Endothelial cell of hepatic sinusoid (primary cell): ENCODE measurements at regions not wholly inside any gene's neighbourhood (a gene's known extent, or its start where the extent isn't known, plus 50 kb on each side); places are given as distances from the start of the nearest gene placed in this dataset.

Experiments
- in situ Hi-C: cut with HindIII; loops from 2 replicates; pipeline ENCODE4 v1.10.0; 2017; ENCODE audit warnings: low sequenced_read_pairs

DNA sequence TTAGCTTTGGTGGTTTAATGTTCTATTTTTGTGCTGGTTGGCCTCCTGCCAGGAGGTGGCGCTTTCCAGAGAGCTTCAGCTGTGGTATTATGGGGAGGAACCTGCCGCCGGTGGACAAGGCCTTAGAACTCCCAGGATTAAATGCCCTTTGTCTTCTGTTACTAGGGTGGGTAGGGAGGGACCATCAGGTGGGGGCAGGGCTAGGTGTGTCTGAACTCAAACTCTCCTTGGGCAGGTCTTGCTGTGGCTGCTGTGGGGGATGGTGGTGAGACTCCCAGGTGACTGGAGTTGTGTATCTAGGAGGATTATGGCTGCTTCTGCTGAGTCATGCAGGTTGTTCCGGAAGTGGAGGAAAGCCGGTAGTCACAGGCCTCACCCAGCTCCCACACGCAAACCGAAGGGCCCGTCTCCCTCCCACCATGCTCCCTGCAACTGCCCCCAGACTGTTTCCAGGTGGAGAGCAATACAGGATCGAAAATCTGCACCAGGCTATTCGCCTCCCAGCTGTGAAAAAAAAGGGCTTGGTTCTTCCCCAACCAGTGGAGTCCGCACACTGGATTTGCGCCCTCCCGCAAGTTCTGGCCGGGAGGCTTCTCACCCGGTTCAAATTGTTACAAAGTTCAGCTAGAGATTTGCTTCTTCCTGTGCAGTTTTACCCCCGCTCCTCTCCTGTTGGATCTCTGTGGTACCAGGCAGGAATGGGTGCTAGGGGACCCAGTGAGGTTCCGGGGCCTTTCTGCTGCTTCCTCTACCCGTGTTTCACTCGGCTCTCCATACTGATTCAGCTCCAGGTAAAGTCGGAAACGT is 220.5 kb downstream of the CENPF start:
- in situ Hi-C loops: no loop called here

DNA sequence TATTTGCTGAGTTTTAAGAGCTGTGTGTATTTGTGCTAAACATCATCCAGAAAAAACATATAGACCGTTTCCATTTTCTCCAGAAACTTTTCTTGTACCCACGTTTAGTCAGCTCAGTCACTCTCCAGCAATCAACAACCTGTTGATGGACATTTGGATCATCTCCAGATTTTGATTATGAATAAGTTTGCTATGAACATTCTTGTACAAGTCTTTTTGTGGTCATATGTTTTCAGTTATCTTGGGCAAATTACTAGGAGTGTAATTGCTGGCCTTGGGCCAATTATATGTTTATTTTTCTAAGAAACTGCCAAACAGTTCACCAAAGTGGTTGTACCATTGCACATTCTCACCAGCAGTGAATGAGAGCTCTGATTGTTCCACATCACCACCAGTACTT is 221.8 kb downstream of the CENPF start:
- in situ Hi-C loops: no loop called here

DNA sequence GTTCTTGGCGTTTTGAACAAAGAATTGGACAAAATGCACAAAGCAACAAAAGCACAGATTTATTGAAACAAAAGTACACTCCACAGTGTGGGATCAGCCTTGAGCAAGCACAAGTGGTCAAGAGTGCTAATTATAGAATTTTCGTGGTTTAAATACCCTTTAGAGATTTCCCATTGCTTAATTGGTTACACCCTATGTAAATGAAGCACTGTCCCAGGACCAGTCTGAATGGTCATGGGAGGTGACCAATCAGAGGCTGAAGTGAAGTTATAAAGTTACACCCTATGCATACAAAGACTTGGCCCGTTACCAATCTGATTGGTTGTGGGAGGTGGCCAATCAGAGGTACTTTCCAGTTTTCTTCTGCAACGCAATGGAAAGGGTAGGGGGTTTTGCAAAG is 223.6 kb downstream of the CENPF start:
- in situ Hi-C loops: no loop called here

DNA sequence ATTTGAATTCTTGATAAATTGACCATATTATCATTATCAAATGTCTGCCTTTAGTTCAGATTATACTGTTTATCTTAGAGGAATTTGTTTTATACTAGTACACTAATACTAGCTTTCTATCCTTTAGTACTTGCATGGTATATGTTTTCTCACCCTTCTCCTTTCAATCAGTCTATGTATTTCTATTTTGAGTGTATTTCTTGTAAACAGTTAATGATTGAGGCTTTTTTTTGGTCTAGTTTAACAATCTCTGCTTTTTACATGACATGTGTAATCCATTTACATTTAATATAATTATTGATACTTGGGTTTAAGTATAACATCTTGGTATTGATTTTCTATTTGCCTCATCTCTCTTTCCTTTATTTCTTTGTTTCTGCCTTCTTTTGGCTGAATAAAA is 224.9 kb downstream of the CENPF start:
- in situ Hi-C loops: no loop called here

DNA sequence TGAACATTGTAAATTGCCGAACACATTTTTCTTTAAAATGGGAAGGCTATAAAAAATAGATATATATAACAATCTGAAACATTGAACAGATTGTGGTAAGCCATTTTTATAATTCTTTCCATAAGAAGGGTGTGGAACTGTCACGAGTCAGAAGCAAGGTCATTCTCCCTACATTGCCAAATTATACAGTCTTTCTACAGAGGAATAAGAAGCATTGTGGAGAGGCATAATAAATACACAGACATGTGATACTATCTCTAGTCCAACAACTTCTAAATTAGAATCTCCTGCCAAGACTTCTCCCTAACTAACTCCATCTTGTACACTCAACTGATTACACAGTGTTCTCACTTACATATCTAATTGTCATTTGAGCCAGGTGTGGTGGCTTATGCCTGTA is 227.9 kb downstream of the CENPF start:
- in situ Hi-C loops: no loop called here

DNA sequence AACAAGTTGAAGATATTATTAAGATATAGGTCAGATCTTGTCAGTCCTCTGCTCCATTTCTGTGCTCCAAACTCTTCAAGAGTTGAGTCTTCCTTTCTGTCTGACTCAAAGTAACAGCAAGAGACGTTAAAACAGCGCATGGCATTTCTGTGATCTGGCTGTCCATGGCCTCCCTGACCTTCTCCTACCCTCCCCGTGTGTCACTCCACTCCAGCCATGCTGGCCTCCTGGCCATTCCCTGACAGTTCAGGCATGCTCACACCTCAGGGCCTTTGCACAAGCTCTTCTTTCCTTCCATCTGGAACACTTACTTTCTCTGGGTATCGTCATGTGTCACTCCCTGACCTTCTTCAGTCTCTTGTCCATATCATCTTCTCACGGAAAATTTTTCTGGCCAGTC is 229.0 kb downstream of the CENPF start:
- in situ Hi-C loops: no loop called here

DNA sequence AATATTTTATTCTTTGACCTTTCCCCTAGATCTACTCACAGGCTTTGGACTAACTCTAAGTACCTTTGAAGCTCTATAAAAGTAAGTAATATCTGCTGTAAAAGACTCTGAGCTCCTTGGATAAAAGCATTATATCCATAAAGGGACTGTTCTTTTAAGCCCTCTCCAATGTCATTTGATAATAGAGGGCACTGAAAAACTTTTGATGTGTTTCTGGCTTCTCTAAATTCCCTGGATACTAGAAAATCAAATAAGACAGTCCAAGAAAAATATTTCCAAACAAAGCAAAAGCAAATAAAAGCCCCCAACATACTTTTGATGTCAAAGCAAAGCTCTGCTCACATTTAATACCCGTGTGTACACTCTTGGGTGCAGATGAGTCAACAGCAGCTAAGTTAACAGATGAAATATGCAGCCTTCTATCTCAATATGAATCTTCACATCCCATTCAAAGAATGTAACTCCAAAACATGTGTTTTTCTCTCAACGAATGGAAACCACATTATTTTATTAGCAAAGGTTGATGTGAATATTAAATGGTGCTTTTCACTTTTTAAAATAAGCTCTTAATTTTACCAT is 230.3 kb downstream of the CENPF start:
- in situ Hi-C loops: no loop called here

DNA sequence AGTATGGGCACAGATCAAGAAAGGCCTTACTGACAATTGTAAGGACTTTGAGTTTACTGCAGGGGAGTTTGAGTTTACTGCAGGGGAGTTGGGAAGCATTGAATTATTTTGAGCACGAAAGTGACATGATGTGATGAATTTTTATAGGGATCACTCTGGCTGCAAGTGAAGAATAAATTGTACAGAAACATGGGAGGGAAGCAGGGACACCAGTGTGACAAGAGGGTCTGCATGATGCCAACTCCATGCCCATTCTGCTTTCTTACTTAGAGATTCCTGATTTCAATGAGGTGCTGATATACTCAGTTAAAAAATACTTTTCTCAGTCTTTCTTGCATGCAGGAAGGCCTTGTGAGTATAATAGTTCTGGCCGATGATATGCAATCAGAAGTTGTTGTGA is 234.4 kb downstream of the CENPF start:
- in situ Hi-C loops: no loop called here

DNA sequence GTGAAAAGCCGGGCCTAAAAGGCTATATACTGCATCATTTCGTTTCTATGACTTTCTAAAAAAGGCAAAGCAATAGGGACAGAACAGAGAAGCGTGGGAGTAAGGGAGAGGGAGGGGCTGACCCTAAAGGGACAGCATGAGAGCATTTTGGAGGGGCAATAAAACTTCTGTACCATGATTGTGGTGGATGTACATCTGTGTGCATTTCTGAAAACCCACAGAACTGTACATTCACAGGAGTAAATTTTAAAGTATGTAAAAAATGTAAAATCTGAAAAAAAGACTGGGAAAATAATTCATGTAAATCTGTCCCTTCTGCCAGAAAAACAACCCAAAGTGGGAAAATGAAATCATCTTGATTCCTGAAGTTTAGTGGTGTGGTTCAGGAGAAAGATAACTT is 235.4 kb downstream of the CENPF start:
- in situ Hi-C loops: no loop called here

DNA sequence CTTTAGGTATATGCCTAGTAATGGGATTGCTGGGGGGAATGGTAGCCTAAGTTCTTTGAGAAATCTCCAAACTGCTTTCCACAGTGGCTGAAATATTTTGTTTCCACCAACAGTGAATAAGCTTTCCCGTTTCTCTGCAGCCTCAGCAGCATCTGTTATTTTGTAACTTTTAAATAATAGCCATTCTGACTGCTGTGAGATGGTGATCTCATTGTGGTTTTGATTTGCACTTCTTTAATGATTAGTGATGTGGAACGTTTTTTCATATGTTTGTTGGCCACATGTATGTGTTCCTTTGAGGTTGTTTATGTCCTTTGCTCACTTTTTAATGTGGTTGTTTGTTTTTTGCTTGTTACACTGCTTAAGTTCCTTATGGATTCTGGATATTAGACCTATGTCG is 237.4 kb downstream of the CENPF start:
- in situ Hi-C loops: no loop called here

DNA sequence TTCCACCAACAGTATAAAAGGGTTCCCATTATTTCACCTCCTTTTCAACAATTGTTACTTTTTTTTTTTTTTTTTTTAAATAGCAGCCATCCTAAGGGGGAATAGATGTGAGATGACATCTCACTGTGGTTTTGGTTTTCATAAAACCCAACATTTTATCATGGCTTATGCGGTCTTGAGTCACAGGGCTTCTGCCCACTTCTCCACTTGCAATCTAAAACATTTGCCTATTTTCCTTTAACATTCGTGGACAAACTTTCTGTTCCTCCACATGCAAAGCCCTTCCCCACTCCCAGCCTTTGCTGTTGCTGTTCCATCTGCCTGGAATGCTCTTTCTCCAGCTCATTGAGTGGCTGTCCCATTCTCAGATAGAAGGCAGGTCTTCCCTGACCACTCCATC is 239.7 kb upstream of the KCNK2 start:
- in situ Hi-C loops: no loop called here

DNA sequence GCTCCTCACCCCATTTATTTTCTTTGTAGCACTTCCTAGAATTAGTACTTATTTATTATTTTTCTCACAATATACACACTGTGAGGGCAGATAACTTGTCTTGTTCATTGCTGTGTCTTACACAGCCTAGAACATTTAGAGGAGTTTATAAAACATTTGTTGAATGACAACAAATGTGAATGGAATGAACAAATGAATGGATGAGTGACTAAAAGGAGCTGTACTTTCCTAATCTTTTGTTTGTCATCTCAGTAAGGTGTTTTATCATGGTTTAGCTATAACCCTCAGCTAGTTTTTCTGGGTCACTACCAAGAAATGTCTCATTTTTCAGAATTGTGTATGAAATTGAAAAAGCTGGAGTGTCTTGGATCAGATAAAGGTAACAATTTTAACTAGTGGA is 239.3 kb upstream of the KCNK2 start:
- in situ Hi-C loops: no loop called here

DNA sequence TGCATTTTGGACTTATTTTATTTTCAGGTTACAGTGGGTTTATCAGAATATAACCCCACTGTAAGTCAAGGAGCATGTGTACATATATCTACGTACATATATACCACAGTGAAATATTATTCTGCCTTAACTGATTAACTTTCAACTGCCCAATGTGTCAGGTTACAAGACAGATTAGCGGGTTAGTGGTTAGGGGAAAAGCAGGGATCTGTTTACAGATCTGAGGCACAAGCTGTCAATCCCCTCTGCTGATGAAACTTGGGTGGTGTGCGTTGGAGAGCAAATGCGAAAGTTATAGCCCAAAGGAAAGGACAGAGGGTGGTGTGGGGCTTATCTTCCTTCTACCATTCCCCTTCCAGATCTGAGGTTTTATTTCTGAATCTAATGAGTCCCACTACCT is 238.2 kb upstream of the KCNK2 start:
- in situ Hi-C loops: no loop called here

DNA sequence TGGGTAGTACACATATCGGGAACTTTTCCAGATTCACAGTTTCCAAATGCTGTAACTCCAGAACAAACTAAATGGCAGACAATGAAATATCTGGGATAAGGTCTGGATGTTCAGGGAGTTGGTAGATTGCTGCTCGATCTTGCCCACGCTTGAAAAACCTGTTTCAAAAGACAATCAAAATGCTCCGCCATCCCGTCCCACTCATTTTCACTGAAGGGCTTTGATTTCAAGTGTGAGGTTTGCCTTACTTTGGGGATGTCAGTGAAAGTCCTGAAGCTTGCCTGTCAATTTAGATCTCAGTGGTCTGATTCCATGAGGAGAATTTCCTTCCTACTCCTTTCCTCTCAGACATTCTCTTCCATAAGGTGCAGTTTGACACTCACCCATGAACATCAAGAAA is 236.3 kb upstream of the KCNK2 start:
- in situ Hi-C loops: no loop called here

DNA sequence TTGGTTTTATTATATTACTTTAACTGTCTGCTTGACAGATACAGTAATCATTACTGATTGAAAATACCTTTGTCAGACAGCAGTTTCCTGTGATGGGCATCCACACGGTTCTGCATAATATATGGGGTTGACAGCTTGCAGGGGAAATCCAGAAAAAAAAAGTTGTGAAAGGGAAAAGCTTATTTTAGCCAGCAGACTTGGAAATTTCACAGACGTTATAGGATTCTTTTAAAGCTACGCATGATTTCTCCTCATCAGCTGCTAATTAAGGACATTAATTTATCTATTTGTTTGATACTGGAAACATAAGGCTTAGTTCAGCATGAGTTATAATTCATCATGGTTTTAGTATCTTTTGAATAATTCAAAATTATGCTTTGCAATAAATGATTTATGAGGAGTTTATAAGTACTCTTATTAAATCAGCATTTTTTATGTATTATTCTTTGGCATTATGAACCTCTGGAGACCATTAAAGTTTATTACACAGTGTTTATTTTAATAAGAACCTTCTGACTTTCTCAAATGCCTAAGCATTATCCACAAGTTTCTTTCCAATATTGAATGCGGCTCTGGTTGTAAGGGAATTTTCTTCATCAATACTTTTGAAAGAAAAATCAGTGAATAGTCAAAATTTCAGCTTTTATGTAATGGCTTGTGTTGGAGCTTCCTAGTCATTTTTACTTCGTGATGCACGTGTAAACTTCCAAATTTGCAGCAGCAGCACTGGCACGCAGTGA is 235.3 kb upstream of the KCNK2 start:
- in situ Hi-C loops: no loop called here

DNA sequence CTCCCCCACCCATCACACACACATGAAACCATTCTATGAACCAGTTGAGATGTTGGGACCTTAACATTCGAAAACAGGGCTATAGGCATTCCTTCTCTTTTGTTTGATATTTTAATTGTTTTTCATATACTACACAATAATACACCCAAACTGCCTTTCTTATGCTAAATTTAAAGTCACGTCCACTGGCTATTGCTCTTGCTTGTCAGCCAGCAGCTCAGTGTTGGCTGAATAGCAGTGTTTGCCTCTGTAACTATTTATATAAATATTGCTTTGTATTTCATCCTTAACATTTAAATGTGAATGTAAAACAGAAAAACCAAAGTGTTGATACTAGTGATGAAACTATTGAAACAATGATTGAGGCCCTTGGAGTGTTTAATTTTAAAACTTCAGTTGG is 234.4 kb upstream of the KCNK2 start:
- in situ Hi-C loops: no loop called here

DNA sequence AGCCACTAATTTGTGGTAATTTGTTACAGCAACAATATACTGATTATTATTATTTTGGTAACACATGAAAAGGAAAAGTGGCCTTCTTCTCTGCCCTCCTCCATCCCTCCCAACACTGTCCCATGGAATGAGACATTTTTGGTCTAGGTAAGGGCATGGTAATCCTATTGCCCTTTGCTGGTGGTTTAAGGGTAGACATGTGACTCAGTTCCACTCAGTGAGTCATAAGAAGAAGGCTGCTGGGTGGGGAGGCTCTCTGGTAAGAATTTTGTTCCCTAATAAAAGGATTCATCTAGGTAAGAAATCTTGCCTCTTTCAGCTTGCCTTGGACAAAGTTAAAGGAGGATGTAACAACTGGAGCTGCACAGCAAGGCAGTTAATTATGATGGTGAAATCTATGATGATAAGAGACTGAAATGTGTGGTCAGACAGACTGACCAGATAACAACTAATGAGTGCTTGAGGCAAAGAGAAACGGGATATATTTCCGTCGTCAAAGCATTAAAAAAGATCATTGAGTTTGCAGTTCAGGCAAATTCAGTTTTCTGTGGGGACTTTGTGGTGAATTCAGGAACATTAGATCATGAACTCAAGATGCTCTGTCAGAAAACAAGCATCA is 232.0 kb upstream of the KCNK2 start:
- in situ Hi-C loops: no loop called here

DNA sequence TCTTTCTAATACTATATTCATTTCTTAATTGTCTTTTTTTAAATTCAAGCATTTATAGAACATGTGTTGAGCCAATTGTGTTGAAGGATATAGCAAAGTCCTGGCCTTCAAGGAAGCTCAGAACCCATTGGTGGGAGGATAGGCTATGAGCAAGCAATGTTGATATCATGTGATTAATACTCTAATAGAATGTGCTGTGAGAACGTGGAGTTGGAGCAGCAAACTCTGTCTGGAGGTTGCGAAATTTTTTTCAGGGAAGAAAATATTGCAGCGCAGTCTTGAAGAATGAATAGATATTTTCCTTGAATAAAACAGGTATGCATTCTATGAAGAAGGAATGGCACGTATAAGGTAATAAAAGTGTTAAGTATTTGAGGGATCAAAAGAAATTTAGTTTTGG is 229.2 kb upstream of the KCNK2 start:
- in situ Hi-C loops: no loop called here

DNA sequence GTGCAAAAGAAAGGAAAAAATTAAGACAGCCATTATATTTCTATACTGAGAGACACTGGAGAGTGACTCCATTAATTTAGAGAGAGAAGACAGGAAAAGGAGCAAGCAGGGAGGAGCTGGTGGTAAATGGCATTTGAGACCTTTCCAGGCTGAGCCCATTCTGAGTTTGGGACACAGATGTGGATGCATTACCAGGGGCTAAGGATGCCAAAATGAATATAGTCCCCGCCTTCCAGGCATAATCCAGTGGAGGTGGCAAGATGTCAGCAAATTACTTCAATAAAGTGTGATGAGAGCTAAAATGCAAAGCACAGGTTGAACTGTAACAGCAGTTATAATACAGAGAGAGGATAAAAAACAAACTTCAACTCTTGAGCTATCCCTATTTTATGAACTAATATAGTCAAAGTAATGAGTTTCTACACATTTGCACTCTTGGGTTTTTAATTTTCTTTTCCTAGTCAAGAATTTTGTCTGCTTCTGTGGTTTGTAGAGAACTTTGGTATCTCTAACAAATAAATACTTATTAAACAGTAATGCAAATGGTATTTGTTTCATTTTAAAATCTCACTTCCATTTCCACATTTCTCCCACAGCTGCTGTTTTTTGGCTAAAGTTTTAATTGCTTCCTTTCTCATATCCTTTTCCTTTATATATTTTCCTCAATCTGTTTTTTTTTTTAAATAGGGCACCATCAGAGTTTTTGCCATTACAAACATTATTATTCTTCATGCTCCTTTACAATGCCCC is 228.2 kb upstream of the KCNK2 start:
- in situ Hi-C loops: no loop called here

DNA sequence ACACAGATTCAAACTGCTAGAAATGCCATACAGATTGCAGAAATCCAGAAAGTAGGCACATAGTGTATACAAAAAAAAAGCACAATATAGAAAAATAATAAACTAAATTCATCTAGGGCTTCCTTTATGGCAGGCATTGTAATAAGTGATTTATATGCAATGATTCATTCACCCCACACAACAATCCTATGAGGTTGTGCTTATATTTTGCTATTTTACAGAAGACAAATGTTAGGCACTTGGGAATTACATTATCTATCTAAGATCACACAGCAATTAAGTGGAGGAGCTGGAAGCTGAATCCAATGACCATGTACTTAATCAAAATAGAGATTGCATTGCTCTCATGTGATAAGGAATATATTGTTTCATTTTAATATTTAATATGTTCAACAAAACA is 225.7 kb upstream of the KCNK2 start:
- in situ Hi-C loops: no loop called here

DNA sequence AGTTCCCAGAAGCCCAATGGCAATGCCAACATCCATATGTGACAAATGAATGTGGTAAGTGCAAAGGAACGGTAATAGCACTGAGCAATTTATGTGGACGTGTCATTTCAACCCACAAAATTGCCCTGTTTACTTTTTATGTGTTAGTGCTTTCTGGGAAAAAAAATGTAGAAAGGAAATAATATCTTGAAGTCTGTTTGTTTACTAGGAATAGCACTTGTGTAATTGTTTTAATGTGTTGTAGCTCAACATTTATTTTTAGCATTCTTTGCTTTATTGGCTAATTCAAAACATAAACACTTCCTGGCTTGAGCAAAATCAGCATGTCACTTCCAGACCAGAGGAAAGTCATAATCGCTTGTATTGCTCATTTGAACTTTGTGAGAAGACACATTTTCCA is 224.8 kb upstream of the KCNK2 start:
- in situ Hi-C loops: no loop called here
